ENCODE measurements at regions not wholly inside any gene's neighbourhood (a gene's known extent, or its start where the extent isn't known, plus 50 kb on each side); places are given as distances from the start of the nearest gene placed in this dataset.

DNA sequence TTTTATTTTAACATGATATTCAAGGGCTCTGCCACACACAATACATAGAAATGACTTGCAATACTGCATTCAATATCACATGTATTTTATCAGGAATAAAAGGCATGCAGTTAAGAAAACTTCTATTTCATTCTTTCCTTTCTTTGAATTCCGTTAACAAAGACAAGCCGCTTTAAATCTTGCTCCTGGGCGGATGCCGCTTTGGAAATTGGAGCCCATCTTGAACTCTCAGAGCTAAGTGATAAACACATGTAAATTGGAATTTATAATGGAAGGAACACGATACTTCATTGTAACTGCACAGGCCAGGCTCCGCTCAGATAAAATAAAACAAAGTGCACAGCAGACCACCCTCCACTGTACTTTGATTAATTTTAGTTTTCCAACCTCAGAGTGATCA, 774.5 kb upstream of the COBL start:
- Mint-ChIP-seq H3K36me3 (peaks cover 1% of the 10 kb centered on the region), H3K27ac (no peak overlapping the region), H3K9me3 (peaks cover 6% of the 10 kb centered on the region), H3K27me3 (ENCODE audit: insufficient read depth, low read depth) (no peaks in the 10 kb centered on the region), H3K4me3 (no peak overlapping the region), H3K4me1 (peaks cover 37% of the 10 kb centered on the region)
- Histone ChIP-seq H4K20me1 (ENCODE audit: low read depth) (no peaks in the 10 kb centered on the region), H3F3A (ENCODE audit: low read depth) (peaks cover 16% of the 10 kb centered on the region), H2AFZ (replicated peaks) (no peak overlapping the region), H3K4me2 (no peak overlapping the region), H3K4me3 (no peak overlapping the region), H3K9ac (no peak overlapping the region), H3K9me3 (ENCODE audit: low read depth) (no peaks in the 10 kb centered on the region), H3K4me1 (peaks cover 23% of the 10 kb centered on the region), H3K27ac (no peak overlapping the region), H3K27me3 (no peaks in the 10 kb centered on the region), H3K79me2 (ENCODE audit: low read depth) (no peaks in the 10 kb centered on the region), H3K36me3 (no peaks in the 10 kb centered on the region)
- DNase-seq (ENCODE audit: low spot score), result no peak
- TF ChIP-seq, protein P1, sequence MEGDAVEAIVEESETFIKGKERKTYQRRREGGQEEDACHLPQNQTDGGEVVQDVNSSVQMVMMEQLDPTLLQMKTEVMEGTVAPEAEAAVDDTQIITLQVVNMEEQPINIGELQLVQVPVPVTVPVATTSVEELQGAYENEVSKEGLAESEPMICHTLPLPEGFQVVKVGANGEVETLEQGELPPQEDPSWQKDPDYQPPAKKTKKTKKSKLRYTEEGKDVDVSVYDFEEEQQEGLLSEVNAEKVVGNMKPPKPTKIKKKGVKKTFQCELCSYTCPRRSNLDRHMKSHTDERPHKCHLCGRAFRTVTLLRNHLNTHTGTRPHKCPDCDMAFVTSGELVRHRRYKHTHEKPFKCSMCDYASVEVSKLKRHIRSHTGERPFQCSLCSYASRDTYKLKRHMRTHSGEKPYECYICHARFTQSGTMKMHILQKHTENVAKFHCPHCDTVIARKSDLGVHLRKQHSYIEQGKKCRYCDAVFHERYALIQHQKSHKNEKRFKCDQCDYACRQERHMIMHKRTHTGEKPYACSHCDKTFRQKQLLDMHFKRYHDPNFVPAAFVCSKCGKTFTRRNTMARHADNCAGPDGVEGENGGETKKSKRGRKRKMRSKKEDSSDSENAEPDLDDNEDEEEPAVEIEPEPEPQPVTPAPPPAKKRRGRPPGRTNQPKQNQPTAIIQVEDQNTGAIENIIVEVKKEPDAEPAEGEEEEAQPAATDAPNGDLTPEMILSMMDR (IDR thresholded peaks at IDR 0.05), result no peak
- TF ChIP-seq EZH2 (IDR thresholded peaks at IDR 0.05) (no peak), EZH2phosphoT487 (IDR thresholded peaks at IDR 0.05) (no peak)

DNA sequence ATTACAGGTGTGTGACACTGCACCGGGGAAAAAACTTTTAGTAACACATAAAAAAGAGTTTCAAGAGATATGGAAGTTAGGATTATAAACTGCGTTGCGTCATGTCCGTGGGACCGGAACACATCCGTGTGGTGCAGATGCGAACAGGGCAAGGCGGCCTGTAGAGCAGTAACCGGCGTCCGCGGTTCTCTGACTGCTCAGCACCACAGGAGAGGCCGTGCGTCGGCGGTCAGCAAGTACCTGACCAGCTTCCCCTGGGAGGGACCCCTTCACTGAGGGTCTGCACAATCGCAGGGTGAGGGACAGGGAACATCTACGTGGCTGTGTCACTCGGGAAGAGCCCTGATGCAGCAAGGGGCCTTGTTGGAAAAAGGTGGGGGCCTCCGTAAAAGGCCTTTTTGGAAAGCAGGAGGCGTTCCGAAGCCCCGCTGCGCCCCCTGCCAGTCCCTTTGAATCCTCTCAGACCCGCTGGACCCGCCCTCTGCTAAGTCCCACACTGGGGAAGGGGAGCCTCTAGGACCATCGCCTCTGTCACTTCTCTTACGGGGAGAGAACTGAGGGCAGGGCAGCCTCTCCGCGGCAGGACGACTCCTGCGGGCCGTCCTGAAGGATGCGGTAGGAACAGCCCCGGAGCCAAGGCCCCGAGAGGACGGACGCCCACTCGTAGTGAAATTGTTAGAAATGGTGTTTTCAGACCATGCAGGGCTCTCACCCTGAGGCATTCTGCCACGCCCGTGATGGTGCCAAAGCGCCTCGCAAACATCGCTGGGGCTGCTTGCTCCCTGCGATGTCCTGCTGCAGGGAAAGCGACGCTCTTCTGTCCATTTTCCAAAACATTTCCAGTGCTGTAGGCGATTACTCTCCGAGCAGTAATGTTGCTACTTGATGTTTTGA, 771.6 kb upstream of the COBL start:
- no peaks in the 10 kb centered on the region for H3K27me3 ChIP-seq
- peaks cover 23% of the 10 kb centered on the region for H3K4me1 ChIP-seq
- peak overlapping the region; percentile 65 for H3K4me3 Mint-ChIP-seq
- no peak overlapping the region for H3K27ac Mint-ChIP-seq
- H3K36me3 Mint-ChIP-seq, result no peaks in the 10 kb centered on the region
- peak overlapping the region; percentile 68 for H3K4me2 ChIP-seq
- no peaks in the 10 kb centered on the region for H3K9me3 Mint-ChIP-seq
- peak; percentile 91 for DNase-seq (ENCODE audit: low spot score)
- no peak overlapping the region for H3K9ac ChIP-seq
- no peaks in the 10 kb centered on the region for H3K36me3 ChIP-seq
- peaks cover 16% of the 10 kb centered on the region for H3F3A ChIP-seq (ENCODE audit: low read depth)
- H3K4me3 ChIP-seq, result peak overlapping the region; percentile 41
- H3K27ac ChIP-seq, result no peak overlapping the region
- H3K27me3 Mint-ChIP-seq (ENCODE audit: insufficient read depth, low read depth), result no peaks in the 10 kb centered on the region
- no peaks in the 10 kb centered on the region for H4K20me1 ChIP-seq (ENCODE audit: low read depth)
- no peaks in the 10 kb centered on the region for H3K9me3 ChIP-seq (ENCODE audit: low read depth)
- H2AFZ ChIP-seq (replicated peaks), result peak overlapping the region; percentile 40
- H3K4me1 Mint-ChIP-seq, result peaks cover 32% of the 10 kb centered on the region
- TF ChIP-seq, protein P1 (IDR thresholded peaks at IDR 0.05), result peak; percentile 41
- no peak for TF ChIP-seq EZH2phosphoT487 (IDR thresholded peaks at IDR 0.05)
- H3K79me2 ChIP-seq (ENCODE audit: low read depth), result no peaks in the 10 kb centered on the region

DNA sequence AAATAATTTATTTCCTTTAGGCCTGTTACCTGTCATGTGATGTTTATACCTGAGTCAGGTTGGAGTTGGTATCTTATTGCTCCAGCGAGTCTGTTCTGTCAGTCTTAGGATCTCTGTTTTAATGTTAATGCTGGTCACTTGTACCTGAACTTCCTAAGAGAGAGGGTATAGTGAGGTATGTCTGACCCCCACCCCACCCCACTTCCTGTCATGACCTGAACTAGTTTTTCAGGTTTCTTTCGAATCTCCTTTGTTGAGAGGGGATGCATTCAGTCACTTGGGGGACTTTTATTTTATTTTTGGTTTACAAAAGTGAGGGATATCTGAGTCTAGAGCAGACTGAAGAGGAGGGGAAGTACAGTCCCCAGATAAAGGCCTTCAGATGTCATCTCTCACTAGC, 769.0 kb upstream of the COBL start:
- H3K4me2 ChIP-seq, result no peak overlapping the region
- H3K4me1 Mint-ChIP-seq, result peaks cover 11% of the 10 kb centered on the region
- no peak overlapping the region for H3K4me3 ChIP-seq
- no peaks in the 10 kb centered on the region for H4K20me1 ChIP-seq (ENCODE audit: low read depth)
- no peak overlapping the region for H3K4me3 Mint-ChIP-seq
- no peaks in the 10 kb centered on the region for H3K27me3 ChIP-seq
- no peak for DNase-seq (ENCODE audit: low spot score)
- no peak overlapping the region for H3K27ac Mint-ChIP-seq
- TF ChIP-seq, protein P1 (IDR thresholded peaks at IDR 0.05), result no peak
- no peak for TF ChIP-seq EZH2 (IDR thresholded peaks at IDR 0.05)
- H3K36me3 Mint-ChIP-seq, result no peaks in the 10 kb centered on the region
- H3K9me3 Mint-ChIP-seq, result no peaks in the 10 kb centered on the region
- peaks cover 16% of the 10 kb centered on the region for H3F3A ChIP-seq (ENCODE audit: low read depth)
- H3K9me3 ChIP-seq (ENCODE audit: low read depth), result no peaks in the 10 kb centered on the region
- no peak overlapping the region for H3K27ac ChIP-seq
- no peak overlapping the region for H3K9ac ChIP-seq
- no peaks in the 10 kb centered on the region for H3K36me3 ChIP-seq
- peaks cover 23% of the 10 kb centered on the region for H3K4me1 ChIP-seq
- no peaks in the 10 kb centered on the region for H3K27me3 Mint-ChIP-seq (ENCODE audit: insufficient read depth, low read depth)
- no peak overlapping the region for H2AFZ ChIP-seq (replicated peaks)
- H3K79me2 ChIP-seq (ENCODE audit: low read depth), result no peaks in the 10 kb centered on the region

Measured in neural progenitor cell (in vitro differentiated cells).